ENCODE measurements at regions not wholly inside any gene's neighbourhood (a gene's known extent, or its start where the extent isn't known, plus 50 kb on each side); places are given as distances from the start of the nearest gene placed in this dataset.
"Not testable (repeated sequence)": the region's sequence is repeated elsewhere in the genome, so short reads cannot be mapped to it uniquely, and the experiment has no call there.

- Histone ChIP-seq H3K9ac (ENCODE audit: low read length) (no peak overlapping the region), H3K9me3 (ENCODE audit: low read length) (no peaks in the 10 kb centered on the region), H3K27ac (ENCODE audit: low read depth, low read length) (no peak overlapping the region), H3K36me3 (ENCODE audit: insufficient read depth, low read length) (no peaks in the 10 kb centered on the region), H3K27me3 (ENCODE audit: control insufficient read depth in 1 of 2, insufficient read depth in 2 of 2, low read length in 2 of 2) (no peaks in the 10 kb centered on the region), H3K4me3 (ENCODE audit: low read depth in 1 of 2, low read length in 2 of 2) (no peak overlapping the region), H3K4me1 (ENCODE audit: insufficient read depth, low read length) (peaks cover 25% of the 10 kb centered on the region)
These were observed 217.4 kb upstream of the GIMD1 start for GRCh38 chr4:106585915-106586349.

- no peak overlapping the region for H3K27ac ChIP-seq (ENCODE audit: low read depth, low read length)
- no peak overlapping the region for H3K4me3 ChIP-seq (ENCODE audit: low read depth in 1 of 2, low read length in 2 of 2)
- no peaks in the 10 kb centered on the region for H3K9me3 ChIP-seq (ENCODE audit: low read length)
- H3K4me1 ChIP-seq (ENCODE audit: insufficient read depth, low read length): peaks cover 17% of the 10 kb centered on the region
- no peaks in the 10 kb centered on the region for H3K27me3 ChIP-seq (ENCODE audit: control insufficient read depth in 1 of 2, insufficient read depth in 2 of 2, low read length in 2 of 2)
- no peaks in the 10 kb centered on the region for H3K36me3 ChIP-seq (ENCODE audit: insufficient read depth, low read length)
- H3K9ac ChIP-seq (ENCODE audit: low read length): no peak overlapping the region
These were observed 215.9 kb upstream of the GIMD1 start for GRCh38 chr4:106584337-106584989.

DNA sequence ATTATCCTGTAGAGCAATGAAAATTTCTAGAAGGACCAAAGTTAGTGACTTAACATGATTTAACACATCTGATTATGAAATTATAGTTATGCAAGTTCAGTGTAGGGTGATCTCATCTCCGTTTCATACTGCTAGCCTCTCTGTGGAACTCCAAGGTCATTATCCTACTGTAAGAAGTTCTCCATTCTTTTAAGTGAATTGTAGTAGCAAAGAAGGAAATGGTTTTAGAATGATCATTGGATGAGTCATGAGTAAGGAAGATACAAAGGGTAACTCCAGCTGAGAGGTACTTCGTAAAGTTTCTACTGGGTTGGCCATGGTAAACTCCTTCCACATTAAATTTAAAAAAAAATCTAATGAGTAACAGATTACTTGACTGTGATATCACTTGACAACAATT is 215.0 kb upstream of the GIMD1 start:
- H3K36me3 ChIP-seq (ENCODE audit: insufficient read depth, low read length): no peaks in the 10 kb centered on the region
- H3K4me3 ChIP-seq (ENCODE audit: low read depth in 1 of 2, low read length in 2 of 2): no peak overlapping the region
- no peaks in the 10 kb centered on the region for H3K27me3 ChIP-seq (ENCODE audit: control insufficient read depth in 1 of 2, insufficient read depth in 2 of 2, low read length in 2 of 2)
- no peak overlapping the region for H3K27ac ChIP-seq (ENCODE audit: low read depth, low read length)
- no peak overlapping the region for H3K9ac ChIP-seq (ENCODE audit: low read length)
- H3K4me1 ChIP-seq (ENCODE audit: insufficient read depth, low read length): peaks cover 11% of the 10 kb centered on the region
- H3K9me3 ChIP-seq (ENCODE audit: low read length): no peaks in the 10 kb centered on the region

- H3K9ac ChIP-seq (ENCODE audit: low read length): no peak overlapping the region
- H3K9me3 ChIP-seq (ENCODE audit: low read length): no peaks in the 10 kb centered on the region
- H3K36me3 ChIP-seq (ENCODE audit: insufficient read depth, low read length): no peaks in the 10 kb centered on the region
- H3K4me3 ChIP-seq (ENCODE audit: low read depth in 1 of 2, low read length in 2 of 2): no peak overlapping the region
- H3K4me1 ChIP-seq (ENCODE audit: insufficient read depth, low read length): peaks cover 8% of the 10 kb centered on the region
- no peaks in the 10 kb centered on the region for H3K27me3 ChIP-seq (ENCODE audit: control insufficient read depth in 1 of 2, insufficient read depth in 2 of 2, low read length in 2 of 2)
- H3K27ac ChIP-seq (ENCODE audit: low read depth, low read length): no peak overlapping the region
These were observed 214.5 kb upstream of the GIMD1 start for GRCh38 chr4:106583108-106583507.

DNA sequence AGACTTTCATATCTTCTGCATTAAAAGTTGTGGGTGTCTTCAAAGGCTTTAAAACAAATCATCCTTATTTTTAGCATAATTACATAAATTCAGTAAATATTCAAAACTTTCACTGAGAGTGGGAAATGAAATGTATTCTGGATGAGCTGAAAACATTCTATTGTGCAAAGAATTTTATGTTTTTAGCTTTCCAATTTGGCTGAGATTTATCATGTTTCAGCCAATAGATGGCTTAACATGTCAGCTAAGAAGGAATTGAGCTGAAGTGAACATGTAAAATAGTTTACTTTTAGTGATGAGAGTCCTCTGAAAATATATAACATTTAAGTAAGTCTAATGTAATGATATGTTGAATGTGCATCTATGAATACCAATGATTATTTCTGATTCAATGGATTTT is 213.5 kb upstream of the GIMD1 start:
- Histone ChIP-seq H3K9ac (ENCODE audit: low read length) (no peak overlapping the region), H3K27me3 (ENCODE audit: control insufficient read depth in 1 of 2, insufficient read depth in 2 of 2, low read length in 2 of 2) (no peaks in the 10 kb centered on the region), H3K4me1 (ENCODE audit: insufficient read depth, low read length) (no peaks in the 10 kb centered on the region), H3K4me3 (ENCODE audit: low read depth in 1 of 2, low read length in 2 of 2) (no peak overlapping the region), H3K9me3 (ENCODE audit: low read length) (no peaks in the 10 kb centered on the region), H3K27ac (ENCODE audit: low read depth, low read length) (no peak overlapping the region), H3K36me3 (ENCODE audit: insufficient read depth, low read length) (no peaks in the 10 kb centered on the region)

DNA sequence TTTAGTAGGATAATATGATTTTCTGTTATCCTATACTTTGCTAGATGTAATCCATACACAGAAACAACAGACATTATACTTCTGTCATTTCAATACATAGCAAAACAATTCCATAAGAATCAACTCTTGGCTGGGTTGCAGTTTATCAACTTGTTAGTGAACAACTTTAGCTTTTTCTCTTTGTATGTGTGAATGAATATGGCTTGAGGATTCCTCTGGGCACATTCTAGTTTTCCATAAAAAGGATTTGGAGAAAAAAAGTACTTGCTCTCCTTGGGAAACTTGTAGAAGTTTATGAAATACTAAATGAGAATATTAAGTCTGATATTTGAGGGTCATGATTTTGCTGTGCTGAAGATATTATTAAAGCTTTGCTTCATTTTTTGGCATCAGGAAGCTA is 210.7 kb upstream of the GIMD1 start:
- Histone ChIP-seq H3K27ac (ENCODE audit: low read depth, low read length) (no peak overlapping the region), H3K9ac (ENCODE audit: low read length) (no peak overlapping the region), H3K27me3 (ENCODE audit: control insufficient read depth in 1 of 2, insufficient read depth in 2 of 2, low read length in 2 of 2) (no peaks in the 10 kb centered on the region), H3K36me3 (ENCODE audit: insufficient read depth, low read length) (no peaks in the 10 kb centered on the region), H3K4me3 (ENCODE audit: low read depth in 1 of 2, low read length in 2 of 2) (no peak overlapping the region), H3K9me3 (ENCODE audit: low read length) (no peaks in the 10 kb centered on the region), H3K4me1 (ENCODE audit: insufficient read depth, low read length) (no peaks in the 10 kb centered on the region)

DNA sequence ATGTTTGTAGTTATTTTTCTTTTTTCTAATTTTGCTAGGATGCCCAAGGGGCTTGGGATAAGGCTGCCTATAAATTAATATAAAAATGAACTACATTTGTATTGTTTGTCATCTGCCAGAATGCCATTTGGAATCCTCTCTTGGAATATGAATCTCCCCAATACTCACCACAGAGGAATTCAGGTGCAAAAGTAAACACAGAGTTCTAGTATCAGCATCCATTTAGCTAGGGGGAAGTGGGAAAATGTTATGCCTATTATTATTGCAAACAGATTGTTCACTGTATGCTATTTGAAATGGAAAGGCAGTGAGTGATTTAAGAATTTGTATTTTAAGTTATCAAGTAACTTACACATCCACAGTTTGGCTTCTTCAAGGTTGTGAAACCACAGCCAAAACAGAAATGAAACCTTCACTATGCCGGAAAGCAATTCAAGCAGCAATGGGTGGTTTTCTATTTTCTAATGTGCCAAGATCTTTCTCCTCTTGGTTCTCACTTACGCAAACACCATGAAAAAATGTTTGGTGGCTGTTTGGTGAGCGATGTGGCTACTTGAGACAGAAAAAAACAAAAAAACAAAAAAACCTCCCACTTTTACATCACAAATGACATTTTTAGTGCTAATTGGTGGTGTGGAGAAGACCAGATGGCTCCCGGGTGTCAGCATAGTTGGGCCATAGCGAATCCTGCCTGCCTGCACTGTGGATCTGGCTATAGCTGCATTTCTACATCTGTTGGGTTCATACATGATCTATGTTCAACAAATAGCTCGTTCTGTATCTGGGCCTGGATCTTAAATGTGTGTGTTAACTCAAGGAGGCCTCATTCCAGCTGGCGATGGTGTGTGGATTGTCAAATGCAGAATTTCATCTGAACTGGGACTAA is 200.8 kb upstream of the GIMD1 start:
- Histone ChIP-seq H3K36me3 (ENCODE audit: insufficient read depth, low read length) (no peaks in the 10 kb centered on the region), H3K4me1 (ENCODE audit: insufficient read depth, low read length) (no peaks in the 10 kb centered on the region), H3K4me3 (ENCODE audit: low read depth in 1 of 2, low read length in 2 of 2) (no peak overlapping the region), H3K9ac (ENCODE audit: low read length) (no peak overlapping the region), H3K27me3 (ENCODE audit: control insufficient read depth in 1 of 2, insufficient read depth in 2 of 2, low read length in 2 of 2) (no peaks in the 10 kb centered on the region), H3K9me3 (ENCODE audit: low read length) (no peaks in the 10 kb centered on the region), H3K27ac (ENCODE audit: low read depth, low read length) (no peak overlapping the region)

DNA sequence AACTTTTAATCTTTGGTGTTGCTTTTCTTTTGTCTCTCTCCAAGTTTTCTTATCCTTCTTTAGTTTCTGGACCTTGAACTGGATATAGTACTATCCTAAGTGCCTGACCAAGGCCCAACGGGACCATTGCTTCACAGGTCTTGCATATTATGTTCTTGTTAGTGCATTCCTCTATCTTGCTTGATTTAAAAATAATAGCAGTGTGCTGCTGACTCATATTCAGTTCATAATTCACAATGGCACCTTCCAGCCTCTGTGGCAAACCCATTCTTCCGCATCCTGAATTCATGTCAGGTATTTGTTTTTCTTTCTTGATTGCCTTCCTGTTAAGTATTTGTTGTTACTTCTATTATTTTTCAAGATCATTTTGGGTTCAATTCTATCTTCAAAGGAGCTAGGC is 197.1 kb upstream of the GIMD1 start:
- H3K4me3 ChIP-seq (ENCODE audit: low read depth in 1 of 2, low read length in 2 of 2): no peak overlapping the region
- H3K36me3 ChIP-seq (ENCODE audit: insufficient read depth, low read length): no peaks in the 10 kb centered on the region

DNA sequence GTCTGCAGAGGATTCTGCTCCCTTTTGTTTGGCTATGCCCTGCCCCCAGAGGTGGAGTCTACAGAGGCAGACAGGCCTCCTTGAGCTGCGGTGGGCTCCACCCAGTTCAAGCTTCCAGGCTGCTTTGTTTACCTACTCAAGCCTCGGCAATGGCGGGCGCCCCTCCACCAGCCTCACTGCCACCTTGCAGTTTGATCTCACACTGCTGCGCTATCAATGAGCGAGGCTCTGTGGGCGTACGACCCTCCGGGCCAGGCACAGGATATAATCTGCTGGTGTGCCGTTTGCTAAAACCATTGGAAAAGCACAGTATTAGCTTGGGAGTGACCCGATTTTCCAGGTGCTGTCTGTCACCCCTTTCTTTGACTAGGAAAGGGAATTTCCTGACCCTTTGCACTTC is 195.1 kb upstream of the GIMD1 start:
- H3K9me3 ChIP-seq (ENCODE audit: low read length); H3K9ac ChIP-seq (ENCODE audit: low read length); H3K27ac ChIP-seq (ENCODE audit: low read depth, low read length); H3K36me3 ChIP-seq (ENCODE audit: insufficient read depth, low read length); H3K27me3 ChIP-seq (ENCODE audit: control insufficient read depth in 1 of 2, insufficient read depth in 2 of 2, low read length in 2 of 2); H3K4me3 ChIP-seq (ENCODE audit: low read depth in 1 of 2, low read length in 2 of 2); H3K4me1 ChIP-seq (ENCODE audit: insufficient read depth, low read length): not testable (repeated sequence)

More for the DNA sequence above, 197.1 kb upstream of the GIMD1 start:
- H3K27me3 ChIP-seq (ENCODE audit: control insufficient read depth in 1 of 2, insufficient read depth in 2 of 2, low read length in 2 of 2): no peaks in the 10 kb centered on the region
- H3K9ac ChIP-seq (ENCODE audit: low read length): no peak overlapping the region
- H3K9me3 ChIP-seq (ENCODE audit: low read length): no peaks in the 10 kb centered on the region
- H3K4me1 ChIP-seq (ENCODE audit: insufficient read depth, low read length): no peaks in the 10 kb centered on the region
- H3K27ac ChIP-seq (ENCODE audit: low read depth, low read length): no peak overlapping the region

DNA sequence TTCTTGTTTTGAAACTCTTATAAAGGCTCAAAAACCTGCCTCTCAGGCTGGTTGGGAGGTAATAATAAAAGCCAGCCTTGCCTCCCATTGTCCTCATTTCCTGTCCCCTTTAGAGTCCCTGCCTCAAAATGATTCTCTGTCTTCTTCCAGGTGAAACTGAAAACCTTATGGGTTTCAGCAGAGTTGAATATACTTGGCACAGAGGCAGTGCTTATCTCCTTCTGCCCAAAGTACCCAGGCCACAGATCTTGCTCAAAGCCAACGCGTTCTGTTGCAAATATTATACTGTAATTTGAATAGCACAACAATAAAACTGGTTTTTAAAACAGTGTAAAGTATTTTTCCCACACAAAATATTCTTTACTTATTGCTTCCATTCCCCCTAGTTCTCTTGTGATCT is 183.1 kb upstream of the GIMD1 start:
- no peaks in the 10 kb centered on the region for H3K27me3 ChIP-seq (ENCODE audit: control insufficient read depth in 1 of 2, insufficient read depth in 2 of 2, low read length in 2 of 2)
- no peaks in the 10 kb centered on the region for H3K4me1 ChIP-seq (ENCODE audit: insufficient read depth, low read length)
- no peak overlapping the region for H3K9ac ChIP-seq (ENCODE audit: low read length)
- no peak overlapping the region for H3K4me3 ChIP-seq (ENCODE audit: low read depth in 1 of 2, low read length in 2 of 2)
- no peaks in the 10 kb centered on the region for H3K9me3 ChIP-seq (ENCODE audit: low read length)
- no peak overlapping the region for H3K27ac ChIP-seq (ENCODE audit: low read depth, low read length)
- H3K36me3 ChIP-seq (ENCODE audit: insufficient read depth, low read length): no peaks in the 10 kb centered on the region

DNA sequence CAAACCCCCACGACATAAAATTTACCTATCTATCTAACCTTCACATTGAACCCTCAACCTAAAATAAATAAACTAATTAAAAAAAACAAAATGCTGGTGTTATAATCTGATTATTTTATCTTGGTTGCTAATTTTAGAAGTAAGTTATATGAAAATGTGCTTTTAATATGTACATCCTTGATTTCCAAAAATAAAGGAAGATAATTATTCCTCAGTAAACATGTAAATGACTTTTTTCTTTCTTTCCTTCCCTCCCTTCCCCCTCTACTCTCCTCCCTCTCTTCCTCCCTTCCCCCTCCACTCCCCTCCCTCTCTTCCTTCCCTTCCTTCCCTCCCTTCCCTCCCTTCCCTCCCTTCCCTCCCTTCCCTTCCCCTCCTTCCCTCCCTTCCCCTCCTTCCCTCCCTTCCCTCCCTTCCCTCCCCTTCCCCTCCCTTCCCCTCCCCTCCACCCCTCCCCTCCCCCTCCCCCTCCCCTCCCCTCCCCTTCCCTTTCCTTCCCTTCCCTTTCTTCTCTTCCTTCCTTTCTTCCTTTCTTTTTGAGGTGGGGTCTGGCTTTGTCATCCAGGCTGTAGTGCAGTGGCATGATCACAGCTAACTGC is 180.0 kb upstream of the GIMD1 start:
- Histone ChIP-seq H3K9me3 (ENCODE audit: low read length) (no peaks in the 10 kb centered on the region), H3K36me3 (ENCODE audit: insufficient read depth, low read length) (no peaks in the 10 kb centered on the region), H3K9ac (ENCODE audit: low read length) (no peak overlapping the region), H3K4me1 (ENCODE audit: insufficient read depth, low read length) (no peaks in the 10 kb centered on the region), H3K27me3 (ENCODE audit: control insufficient read depth in 1 of 2, insufficient read depth in 2 of 2, low read length in 2 of 2) (no peaks in the 10 kb centered on the region), H3K4me3 (ENCODE audit: low read depth in 1 of 2, low read length in 2 of 2) (no peak overlapping the region), H3K27ac (ENCODE audit: low read depth, low read length) (no peak overlapping the region)

All from muscle layer of colon (tissue), 2 donors.